HG03432 (cell line): ENCODE measurements at regions not wholly inside any gene's neighbourhood (a gene's known extent, or its start where the extent isn't known, plus 50 kb on each side); places are given as distances from the start of the nearest gene placed in this dataset.
"Not testable (repeated sequence)": the region's sequence is repeated elsewhere in the genome, so short reads cannot be mapped to it uniquely, and the experiment has no call there.

Experiments
- ATAC-seq: cut with Tn5 transposase; IDR thresholded peaks from one replicate; pipeline ENCODE4 v1.9.1; 2021; ENCODE audit warnings: mild to moderate bottlenecking, moderate library complexity; ENCODE audit not compliant: unreplicated experiment

GRCh38 chr4:114034189-114034588, 54.7 kb upstream of the ARSJ start:
- no peak for ATAC-seq

GRCh38 chr4:114036426-114036825, 57.0 kb upstream of the ARSJ start:
- ATAC-seq = no peak

DNA sequence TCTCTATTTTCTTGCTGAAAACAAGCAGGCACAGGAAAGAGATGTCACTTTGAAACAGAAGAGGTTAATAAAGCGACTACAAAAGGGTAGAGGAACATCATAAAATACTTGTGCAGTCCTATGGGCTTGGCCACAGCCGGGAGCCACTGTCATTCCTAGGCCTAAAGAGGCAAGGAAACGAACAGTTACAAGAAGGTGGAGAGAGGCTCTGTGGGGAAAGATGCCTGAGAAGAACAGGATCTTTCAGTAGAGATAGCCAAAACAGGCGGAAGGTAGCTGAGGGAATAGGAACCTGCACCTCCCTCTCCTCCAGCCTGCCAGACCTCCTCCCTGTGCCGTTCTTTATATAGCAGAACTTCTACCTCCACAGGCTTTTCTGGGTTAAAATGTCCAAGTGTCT, 57.4 kb upstream of the ARSJ start:
- no peak for ATAC-seq

DNA sequence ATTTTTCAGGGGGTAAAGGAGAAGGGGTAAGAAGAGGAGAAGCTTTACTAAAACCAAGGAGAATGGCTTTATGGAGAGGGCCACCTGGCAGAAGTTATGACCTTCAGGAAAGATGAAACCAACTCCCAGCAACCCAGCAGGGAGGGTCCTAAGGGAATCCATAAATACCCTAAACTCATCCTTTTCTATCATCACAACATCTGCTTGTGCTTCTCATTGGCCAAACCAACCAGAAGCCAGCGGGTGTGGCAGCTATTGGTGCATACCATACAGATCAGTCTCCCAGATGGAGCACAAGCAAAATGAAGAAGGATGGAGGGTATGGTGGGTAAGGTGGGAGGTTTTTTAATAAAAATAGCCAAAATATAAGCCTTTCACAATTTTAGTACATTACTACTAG, 58.5 kb upstream of the ARSJ start:
- ATAC-seq = no peak

DNA sequence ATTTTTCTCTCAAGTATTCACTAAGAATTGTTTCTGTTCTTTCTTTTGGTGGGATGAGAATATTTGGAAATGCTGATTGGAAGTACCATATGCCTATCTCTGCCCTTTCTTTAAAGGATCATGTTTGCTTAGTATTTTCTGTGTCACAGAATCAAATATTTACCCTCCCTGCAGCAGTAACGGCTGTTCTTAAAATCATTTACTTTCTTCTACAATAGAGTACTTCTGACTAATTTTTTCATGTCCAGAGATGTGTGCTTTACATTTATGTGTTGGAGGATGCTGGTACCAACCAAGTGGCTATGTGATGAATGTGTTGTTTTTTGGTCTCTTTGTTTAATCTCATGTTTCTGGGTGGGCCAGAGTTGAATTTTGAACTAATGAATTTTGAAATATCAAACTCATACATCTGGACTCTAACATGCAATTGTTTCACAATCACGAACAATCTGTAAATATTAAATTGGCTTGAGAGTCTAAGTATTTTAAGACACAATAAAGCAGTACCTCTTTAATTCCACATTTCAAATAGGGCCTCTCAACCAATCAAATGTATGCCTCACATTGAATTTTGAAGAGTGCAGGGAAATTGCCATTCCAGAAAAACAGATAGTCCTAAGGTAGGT, 59.4 kb upstream of the ARSJ start:
- no peak for ATAC-seq

- peak; percentile 96 for ATAC-seq
These were observed 61.1 kb upstream of the ARSJ start for GRCh38 chr4:114040319-114041116.

GRCh38 chr4:114041117-114041475, 61.6 kb upstream of the ARSJ start:
- ATAC-seq = no peak

GRCh38 chr4:114043116-114043515, 63.7 kb upstream of the ARSJ start:
- ATAC-seq = no peak

GRCh38 chr4:114044351-114044750, 64.9 kb upstream of the ARSJ start:
- ATAC-seq = not testable (repeated sequence)

GRCh38 chr4:114046331-114046730, 66.9 kb upstream of the ARSJ start:
- ATAC-seq = no peak

DNA sequence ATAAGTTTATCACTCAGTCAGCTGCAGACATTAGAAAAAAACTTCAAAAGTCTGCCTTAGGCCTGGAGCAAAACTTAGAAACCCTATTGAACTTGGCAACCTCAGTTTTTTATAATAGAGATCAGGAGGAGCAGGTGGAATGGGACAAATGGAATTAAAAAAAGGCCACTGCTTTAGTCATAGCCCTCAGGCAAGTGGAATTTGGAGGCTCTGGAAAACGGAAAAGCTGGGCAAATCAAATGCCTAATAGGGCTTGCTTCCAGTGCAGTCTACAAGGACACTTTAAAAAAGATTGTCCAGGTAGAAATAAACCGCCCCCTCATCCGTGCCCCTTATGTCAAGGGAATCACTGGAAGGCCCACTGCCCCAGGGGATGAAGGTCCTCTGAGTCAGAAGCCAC, 68.7 kb upstream of the ARSJ start:
- ATAC-seq = not testable (repeated sequence)

- ATAC-seq = no peak
These were observed 72.8 kb upstream of the ARSJ start for GRCh38 chr4:114052227-114052626.

DNA sequence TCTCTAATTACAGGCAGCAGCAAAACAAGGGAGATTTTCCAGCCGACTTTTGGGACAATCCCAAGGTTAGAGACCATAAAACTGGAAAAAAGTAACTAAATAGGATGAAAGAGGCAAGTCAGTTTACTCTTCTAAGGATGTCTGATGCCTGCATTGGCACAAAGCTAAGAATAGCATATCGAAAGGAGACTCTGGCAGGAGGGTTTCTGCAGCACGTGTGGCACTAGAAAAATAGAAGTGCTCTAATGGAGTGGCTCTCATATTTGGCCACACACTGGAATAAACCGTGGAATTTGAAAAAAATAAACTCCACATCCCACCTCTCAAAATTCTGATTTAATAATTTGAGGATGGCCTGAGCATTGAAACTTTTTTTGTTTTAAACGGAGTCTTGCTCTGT, 77.2 kb upstream of the ARSJ start:
- ATAC-seq = no peak

DNA sequence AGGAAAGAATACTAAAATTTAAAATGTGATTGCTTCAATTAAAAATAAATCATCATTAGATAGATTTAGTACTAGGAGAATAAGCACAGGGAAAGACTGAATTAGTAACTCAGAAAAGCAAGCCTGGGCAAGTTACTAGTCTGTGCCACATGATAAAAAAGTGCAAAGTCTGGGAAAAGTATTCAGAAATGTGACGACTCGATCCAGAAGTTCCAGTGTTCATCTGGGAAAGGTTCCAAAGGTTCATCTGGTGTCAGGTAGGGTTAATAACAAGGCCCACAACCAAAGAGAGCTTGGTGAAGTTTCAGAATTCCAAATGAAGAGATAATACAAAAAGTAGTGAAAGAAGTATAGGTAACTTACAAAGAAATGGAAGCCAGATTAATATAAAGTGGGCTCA, 78.3 kb upstream of the ARSJ start:
- no peak for ATAC-seq

DNA sequence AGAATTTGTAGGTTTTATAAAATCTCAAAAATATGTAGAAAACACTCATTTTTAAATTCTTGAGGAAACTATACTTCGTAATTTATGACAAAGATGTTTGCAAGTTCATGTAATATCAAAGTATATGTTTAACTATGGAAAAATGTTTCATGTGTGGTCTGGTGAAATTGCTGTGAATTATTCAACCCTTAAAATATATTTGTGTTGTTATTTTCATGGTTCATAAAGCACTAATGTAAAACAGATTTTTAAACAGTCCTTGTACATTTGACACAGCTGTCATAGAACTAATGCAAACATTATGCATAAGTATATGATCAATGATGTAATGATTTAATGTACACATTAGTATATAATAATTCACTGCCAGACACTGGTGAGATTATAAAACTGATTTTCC, 83.1 kb upstream of the ARSJ start:
- no peak for ATAC-seq

GRCh38 chr4:114072781-114073180, 93.3 kb upstream of the ARSJ start:
- ATAC-seq = no peak

- no peak for ATAC-seq
These were observed 97.6 kb upstream of the ARSJ start for GRCh38 chr4:114076899-114077570.

- ATAC-seq = no peak
These were observed 98.2 kb upstream of the ARSJ start for GRCh38 chr4:114077610-114078009.

- no peak for ATAC-seq
These were observed 99.2 kb upstream of the ARSJ start for GRCh38 chr4:114078636-114079035.

DNA sequence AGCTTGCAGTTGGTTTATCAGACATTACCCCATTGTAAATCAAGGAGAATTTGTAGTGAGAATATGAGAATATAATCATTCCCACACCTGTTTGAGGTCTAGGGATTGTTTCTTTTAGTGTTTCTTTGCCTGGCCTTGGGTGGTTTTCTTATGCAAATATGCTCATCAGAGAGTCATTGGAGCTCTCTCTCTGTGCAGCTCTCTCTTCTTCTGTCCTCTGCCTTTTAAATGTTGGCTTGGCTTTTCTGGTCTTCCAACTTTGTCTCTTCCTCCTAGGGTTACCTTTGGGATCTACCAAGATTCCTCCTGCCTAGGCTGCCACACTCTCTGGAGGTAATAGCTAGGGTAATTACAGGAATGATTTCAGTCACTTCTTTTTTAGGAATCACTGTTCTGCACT, 102.3 kb upstream of the ARSJ start:
- no peak for ATAC-seq

DNA sequence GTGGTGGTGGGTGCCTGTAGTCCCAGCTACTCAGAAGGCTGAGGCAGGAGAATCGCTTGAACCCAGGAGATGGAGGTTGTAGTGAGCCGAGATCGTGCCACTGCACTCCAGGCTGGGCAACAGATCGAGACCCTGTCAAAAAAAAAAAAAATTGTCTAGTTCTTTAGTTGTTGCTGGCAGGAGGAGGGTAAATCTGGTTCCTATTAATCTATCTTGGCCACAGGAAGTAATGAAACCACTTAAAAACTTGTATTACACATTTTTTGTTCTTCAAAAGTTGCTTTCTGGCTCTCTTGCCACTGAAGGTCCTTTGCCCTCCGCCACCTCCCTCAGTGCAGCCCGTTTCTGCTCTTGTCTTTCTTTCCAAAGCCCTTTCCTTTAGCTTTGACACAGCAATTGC, 102.9 kb upstream of the ARSJ start:
- ATAC-seq = no peak
